WTC11 (cell line): ENCODE measurements at regions not wholly inside any gene's neighbourhood (a gene's known extent, or its start where the extent isn't known, plus 50 kb on each side); places are given as distances from the start of the nearest gene placed in this dataset.

Source experiments
- ATF6 ChIP-seq: sonication (generic); formaldehyde crosslinking; IDR thresholded peaks from 2 replicates; pipeline ENCODE4 v1.8.1; 2023; ENCODE audit warnings: mild to moderate bottlenecking, missing genetic modification reagents
- CBFB ChIP-seq: sonication (generic); formaldehyde crosslinking; IDR thresholded peaks from 2 replicates; pipeline ENCODE4 v1.8.1; 2022; ENCODE audit warnings: mild to moderate bottlenecking, low read depth, missing genetic modification reagents
- E2F5 ChIP-seq: sonication (generic); formaldehyde crosslinking; IDR thresholded peaks from 2 replicates; pipeline ENCODE4 v1.8.1; 2022; ENCODE audit warnings: mild to moderate bottlenecking, moderate library complexity, missing genetic modification reagents
- ESRRA ChIP-seq: sonication (generic); formaldehyde crosslinking; IDR thresholded peaks from 2 replicates; pipeline ENCODE4 v1.8.1; 2022; ENCODE audit warnings: mild to moderate bottlenecking, missing genetic modification reagents, borderline replicate concordance
- GABPB1 ChIP-seq: sonication (generic); formaldehyde crosslinking; IDR thresholded peaks from 2 replicates; pipeline ENCODE4 v1.8.1; 2023; ENCODE audit warnings: mild to moderate bottlenecking, missing genetic modification reagents
- IRF2 ChIP-seq: sonication (generic); formaldehyde crosslinking; IDR thresholded peaks from 2 replicates; pipeline ENCODE4 v1.8.0; 2022; ENCODE audit warnings: low read depth, missing genetic modification reagents, borderline replicate concordance
- JAZF1 ChIP-seq: fragments of 250-450 bp; sonication (Bioruptor Pico); IDR thresholded peaks from 2 replicates; pipeline ENCODE4 v1.9.0; 2021; ENCODE audit warnings: moderate library complexity, mild to moderate bottlenecking, inconsistent platforms
- MAX ChIP-seq: sonication (generic); formaldehyde crosslinking; IDR thresholded peaks from 2 replicates; pipeline ENCODE4 v1.8.0; 2022; ENCODE audit warnings: mild to moderate bottlenecking, missing genetic modification reagents
- SMAD3 ChIP-seq: sonication (generic); formaldehyde crosslinking; IDR thresholded peaks from 2 replicates; pipeline ENCODE4 v1.8.0; 2022; ENCODE audit warnings: missing genetic modification reagents, mild to moderate bottlenecking, borderline replicate concordance
- ZMAT4 ChIP-seq: fragments of 250-450 bp; sonication (Bioruptor Pico); IDR thresholded peaks from 2 replicates; pipeline ENCODE4 v1.9.0; 2021; ENCODE audit warnings: mild to moderate bottlenecking
- ZNF263 ChIP-seq: sonication (generic); formaldehyde crosslinking; IDR thresholded peaks from 2 replicates; pipeline ENCODE4 v1.8.1; 2022; ENCODE audit warnings: low read depth, mild to moderate bottlenecking, moderate library complexity, missing genetic modification reagents
- ZNF281 ChIP-seq: sonication (generic); formaldehyde crosslinking; IDR thresholded peaks from 2 replicates; pipeline ENCODE4 v1.8.0; 2023; ENCODE audit warnings: mild to moderate bottlenecking, missing genetic modification reagents
- TF ChIP-seq, protein P1 (sequence below): fragments of 200-600 bp; IDR thresholded peaks from 2 replicates; pipeline ENCODE4 v1.8.0; 2022; ENCODE audit warnings: antibody characterized with exemption
- TF ChIP-seq, protein P2 (sequence below): sonication (generic); formaldehyde crosslinking; IDR thresholded peaks from 2 replicates; pipeline ENCODE4 v1.8.1; 2023; ENCODE audit warnings: mild to moderate bottlenecking, moderate library complexity, missing genetic modification reagents

DNA sequence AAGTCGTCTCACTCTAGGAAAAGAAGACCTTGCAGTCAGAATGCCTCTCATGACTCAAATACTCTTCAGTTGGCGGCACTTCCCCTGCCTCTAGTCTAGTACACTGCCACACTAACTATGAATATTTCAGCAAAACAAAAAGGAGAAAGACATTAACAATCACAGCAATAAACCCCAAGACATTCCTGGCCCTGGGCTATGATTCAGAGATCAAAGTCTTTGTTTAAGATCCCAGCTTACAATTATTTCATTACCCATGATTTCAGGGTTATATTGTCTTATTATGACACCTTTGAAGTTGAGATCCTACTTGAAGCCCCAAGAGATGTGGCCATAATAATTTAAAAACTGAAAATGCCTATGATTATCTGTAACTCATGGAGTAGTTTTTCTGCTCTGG lies 597.5 kb downstream of the REEP3 start:
- TF ChIP-seq, protein P1, sequence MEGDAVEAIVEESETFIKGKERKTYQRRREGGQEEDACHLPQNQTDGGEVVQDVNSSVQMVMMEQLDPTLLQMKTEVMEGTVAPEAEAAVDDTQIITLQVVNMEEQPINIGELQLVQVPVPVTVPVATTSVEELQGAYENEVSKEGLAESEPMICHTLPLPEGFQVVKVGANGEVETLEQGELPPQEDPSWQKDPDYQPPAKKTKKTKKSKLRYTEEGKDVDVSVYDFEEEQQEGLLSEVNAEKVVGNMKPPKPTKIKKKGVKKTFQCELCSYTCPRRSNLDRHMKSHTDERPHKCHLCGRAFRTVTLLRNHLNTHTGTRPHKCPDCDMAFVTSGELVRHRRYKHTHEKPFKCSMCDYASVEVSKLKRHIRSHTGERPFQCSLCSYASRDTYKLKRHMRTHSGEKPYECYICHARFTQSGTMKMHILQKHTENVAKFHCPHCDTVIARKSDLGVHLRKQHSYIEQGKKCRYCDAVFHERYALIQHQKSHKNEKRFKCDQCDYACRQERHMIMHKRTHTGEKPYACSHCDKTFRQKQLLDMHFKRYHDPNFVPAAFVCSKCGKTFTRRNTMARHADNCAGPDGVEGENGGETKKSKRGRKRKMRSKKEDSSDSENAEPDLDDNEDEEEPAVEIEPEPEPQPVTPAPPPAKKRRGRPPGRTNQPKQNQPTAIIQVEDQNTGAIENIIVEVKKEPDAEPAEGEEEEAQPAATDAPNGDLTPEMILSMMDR, result no peak
- TF ChIP-seq MAX (CRISPR knock-in tag) (no peak), ZNF281 (CRISPR knock-in tag) (no peak), SMAD3 (no peak), E2F5 (CRISPR knock-in tag) (no peak), ESRRA (CRISPR knock-in tag) (no peak), ZMAT4 (CRISPR knock-in tag) (no peak), JAZF1 (no peak), IRF2 (CRISPR knock-in tag) (no peak), CBFB (CRISPR knock-in tag) (no peak), ATF6 (no peak), GABPB1 (CRISPR knock-in tag) (no peak), ZNF263 (CRISPR knock-in tag) (no peak)
- TF ChIP-seq, protein P2, sequence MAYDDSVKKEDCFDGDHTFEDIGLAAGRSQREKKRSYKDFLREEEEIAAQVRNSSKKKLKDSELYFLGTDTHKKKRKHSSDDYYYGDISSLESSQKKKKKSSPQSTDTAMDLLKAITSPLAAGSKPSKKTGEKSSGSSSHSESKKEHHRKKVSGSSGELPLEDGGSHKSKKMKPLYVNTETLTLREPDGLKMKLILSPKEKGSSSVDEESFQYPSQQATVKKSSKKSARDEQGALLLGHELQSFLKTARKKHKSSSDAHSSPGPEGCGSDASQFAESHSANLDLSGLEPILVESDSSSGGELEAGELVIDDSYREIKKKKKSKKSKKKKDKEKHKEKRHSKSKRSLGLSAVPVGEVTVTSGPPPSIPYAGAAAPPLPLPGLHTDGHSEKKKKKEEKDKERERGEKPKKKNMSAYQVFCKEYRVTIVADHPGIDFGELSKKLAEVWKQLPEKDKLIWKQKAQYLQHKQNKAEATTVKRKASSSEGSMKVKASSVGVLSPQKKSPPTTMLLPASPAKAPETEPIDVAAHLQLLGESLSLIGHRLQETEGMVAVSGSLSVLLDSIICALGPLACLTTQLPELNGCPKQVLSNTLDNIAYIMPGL (CRISPR knock-in tag), result no peak
